H1 (cell line): ENCODE measurements at regions not wholly inside any gene's neighbourhood (a gene's known extent, or its start where the extent isn't known, plus 50 kb on each side); places are given as distances from the start of the nearest gene placed in this dataset.

ENCODE experiments used
- CTCF ChIA-PET: fragments of 300-600 bp; sonication (Branson Sonifier 250); formaldehyde crosslinking; loops from one replicate; lab custom pipeline; 2021; ENCODE audit not compliant: partially characterized antibody; lab: Charles Lee
- POLR2A ChIA-PET: fragments of 300-600 bp; sonication (Branson Sonifier 250); formaldehyde crosslinking; loops from one replicate; lab custom pipeline; 2021; ENCODE audit warnings: inconsistent platforms; ENCODE audit not compliant: partially characterized antibody; lab: Charles Lee
- DNase-seq, 2 experiments: peaks; one replicate each; pipeline versions ENCODE4 v3.0.0 to v3.0.0-alpha.2; 2010 to 2022; ENCODE audit warnings: low spot score in 2 of 2, low read depth in 1 of 2, mixed read lengths in 1 of 2
- FAIRE-seq: peaks from 2 replicates; lab custom pipeline; 2011; peaks lifted over from hg19 to GRCh38; lab: Jason Lieb, UNC
- H2AFZ ChIP-seq: 2 replicates; pipeline ENCODE4 v1.8.1; 2012; ENCODE audit warnings: low read length, inconsistent platforms
- H2AK5ac ChIP-seq: 2 replicates; pipeline ENCODE4 v1.6.1; 2013; ENCODE audit warnings: low read depth, low read length
- H2BK120ac ChIP-seq: replicated peaks from 2 replicates; pipeline ENCODE3; 2013; ENCODE audit warnings: low read depth, low read length, inconsistent platforms
- H2BK12ac ChIP-seq: 2 replicates; pipeline ENCODE4 v1.6.1; 2013; ENCODE audit warnings: low read depth, low read length
- H2BK15ac ChIP-seq: 2 replicates; pipeline ENCODE4 v1.6.1; 2013; ENCODE audit warnings: low read length
- H2BK20ac ChIP-seq: 2 replicates; pipeline ENCODE4 v1.6.1; 2013; ENCODE audit warnings: low read length
- H2BK5ac ChIP-seq: 2 replicates; pipeline ENCODE4 v1.6.1; 2013; ENCODE audit warnings: low read depth, low read length
- H3K14ac ChIP-seq: 2 replicates; pipeline ENCODE4 v1.6.1; 2013; ENCODE audit warnings: inconsistent platforms; ENCODE audit not compliant: insufficient read length
- H3K18ac ChIP-seq: 2 replicates; pipeline ENCODE4 v1.6.1; 2013; ENCODE audit warnings: low read length; ENCODE audit errors: extremely low read depth
- H3K23ac ChIP-seq: 2 replicates; pipeline ENCODE4 v1.6.1; 2013; ENCODE audit warnings: inconsistent platforms; ENCODE audit not compliant: insufficient read length
- H3K23me2 ChIP-seq: 2 replicates; pipeline ENCODE4 v1.6.1; 2013; ENCODE audit warnings: low read depth, low read length
- H3K27ac ChIP-seq: 2 replicates; pipeline ENCODE4 v1.6.1; 2011; ENCODE audit warnings: low read depth, low read length, inconsistent platforms
- H3K27me3 ChIP-seq, 4 experiments: replicated peaks in 1 of 4; 1 replicate in 1 of 4; 2 replicates in 3 of 4; pipeline versions ENCODE4 v1.6.1 to v1.8.1; 2011 to 2013; ENCODE audit warnings: low read length in 3 of 4, mild to moderate bottlenecking in 3 of 4, inconsistent platforms in 2 of 4, mixed read lengths in 2 of 4, moderate library complexity in 1 of 4; ENCODE audit not compliant: control insufficient read depth in 3 of 4, insufficient read depth in 3 of 4; ENCODE audit errors: extremely low read depth in 1 of 4
- H3K36me3 ChIP-seq, 4 experiments: 2 replicates each; pipeline versions ENCODE4 v1.6.1 to v1.8.1; 2011 to 2013; ENCODE audit warnings: mild to moderate bottlenecking in 4 of 4, low read length in 3 of 4, moderate library complexity in 2 of 4, control low read depth in 1 of 4, inconsistent platforms in 1 of 4; ENCODE audit not compliant: insufficient read depth in 4 of 4, control insufficient read depth in 2 of 4
- H3K4ac ChIP-seq: replicated peaks from 2 replicates; pipeline ENCODE3; 2013; ENCODE audit warnings: low read length, low read depth, mixed read lengths, inconsistent platforms; ENCODE audit not compliant: insufficient read length
- H3K4me1 ChIP-seq, 4 experiments: replicated peaks in 1 of 4; 1 replicate in 1 of 4; 2 replicates in 3 of 4; pipeline versions ENCODE4 v1.6.1 to v1.8.1; 2011 to 2013; ENCODE audit warnings: low read length in 3 of 4, inconsistent platforms in 2 of 4, mixed read lengths in 1 of 4; ENCODE audit not compliant: insufficient read depth in 4 of 4, control insufficient read depth in 3 of 4
- H3K4me2 ChIP-seq, 2 experiments: 2 replicates each; pipeline versions ENCODE4 v1.6.1 to v1.8.1; 2011 to 2013; ENCODE audit warnings: low read depth in 2 of 2, low read length in 2 of 2, control low read depth in 1 of 2, inconsistent platforms in 1 of 2, mild to moderate bottlenecking in 1 of 2; ENCODE audit not compliant: insufficient read depth in 1 of 2
- H3K4me3 ChIP-seq, 4 experiments: fragments of 200-600, 300-600 bp in 1 of 4; sonication (generic), shearing (Covaris generic), sonication (Bioruptor Twin) in 1 of 4; 2 replicates each; pipeline versions ENCODE4 v1.5.1 to v1.8.1; 2011 to 2016; ENCODE audit warnings: low read length in 4 of 4, low read depth in 3 of 4, control low read depth in 2 of 4, inconsistent platforms in 2 of 4, mild to moderate bottlenecking in 2 of 4, mixed read lengths in 1 of 4, moderate library complexity in 1 of 4; ENCODE audit not compliant: insufficient read depth in 2 of 4; ENCODE audit errors: extremely low read depth in 1 of 4
- H3K56ac ChIP-seq: replicated peaks from 2 replicates; pipeline ENCODE3; 2013; ENCODE audit warnings: low read depth, mild to moderate bottlenecking, mixed read lengths, low read length, inconsistent platforms; ENCODE audit not compliant: insufficient read length
- H3K79me1 ChIP-seq: 2 replicates; pipeline ENCODE4 v1.6.1; 2013; ENCODE audit warnings: low read depth, low read length, control low read depth
- H3K79me2 ChIP-seq, 2 experiments: 2 replicates each; pipeline versions ENCODE4 v1.6.1 to v1.8.1; 2012 to 2013; ENCODE audit warnings: low read length in 2 of 2, mild to moderate bottlenecking in 2 of 2, inconsistent platforms in 1 of 2; ENCODE audit not compliant: insufficient read depth in 2 of 2, control insufficient read depth in 1 of 2
- H3K9ac ChIP-seq, 4 experiments: replicated peaks in 1 of 4; 1 replicate in 1 of 4; 2 replicates in 3 of 4; pipeline versions ENCODE4 v1.6.1 to v1.8.1; 2011 to 2013; ENCODE audit warnings: low read depth in 3 of 4, low read length in 3 of 4, control low read depth in 2 of 4, mild to moderate bottlenecking in 2 of 4, moderate library complexity in 2 of 4, inconsistent platforms in 1 of 4; ENCODE audit errors: extremely low read depth in 1 of 4
- H3K9me3 ChIP-seq, 2 experiments: 2 replicates each; pipeline versions ENCODE4 v1.6.1 to v1.8.1; 2012 to 2013; ENCODE audit warnings: mild to moderate bottlenecking in 2 of 2, moderate library complexity in 2 of 2, control low read depth in 1 of 2, inconsistent platforms in 1 of 2, low read depth in 1 of 2, low read length in 1 of 2, mixed read lengths in 1 of 2; ENCODE audit not compliant: insufficient read depth in 2 of 2
- H4K20me1 ChIP-seq, 2 experiments: replicated peaks in 1 of 2; 2 replicates each; pipeline versions ENCODE3 to v1.8.1; 2011 to 2013; ENCODE audit warnings: inconsistent platforms in 2 of 2, low read length in 2 of 2, mild to moderate bottlenecking in 1 of 2; ENCODE audit not compliant: insufficient read depth in 2 of 2, control insufficient read depth in 1 of 2
- H4K5ac ChIP-seq: 2 replicates; pipeline ENCODE4 v1.6.1; 2013; ENCODE audit warnings: low read length, low read depth, mixed read lengths, inconsistent platforms; ENCODE audit not compliant: insufficient read length
- H4K8ac ChIP-seq: 2 replicates; pipeline ENCODE4 v1.8.0; 2013; ENCODE audit warnings: mild to moderate bottlenecking, moderate library complexity, low read length, inconsistent platforms; ENCODE audit not compliant: insufficient read depth; ENCODE audit errors: extremely low read depth
- H4K91ac ChIP-seq: replicated peaks from 2 replicates; pipeline ENCODE3; 2013; ENCODE audit warnings: low read length, mixed read lengths, inconsistent platforms; ENCODE audit not compliant: insufficient read length
- CTBP2 ChIP-seq: IDR thresholded peaks from 2 replicates; pipeline ENCODE4 v1.7.0; 2011; ENCODE audit warnings: borderline replicate concordance, mild to moderate bottlenecking, moderate library complexity, mixed read lengths, low read length; ENCODE audit not compliant: insufficient read depth, insufficient read length
- GABPA ChIP-seq: IDR thresholded peaks from 2 replicates; pipeline ENCODE4 v1.6.1; 2011; ENCODE audit warnings: mild to moderate bottlenecking, low read length, moderate library complexity, borderline replicate concordance; ENCODE audit not compliant: insufficient read depth
- HDAC6 ChIP-seq: IDR thresholded peaks from one replicate; pipeline ENCODE4 v1.7.1; 2012; ENCODE audit warnings: low read depth, mild to moderate bottlenecking, inconsistent platforms, low read length, moderate library complexity
- POLR2A ChIP-seq, 2 experiments: IDR thresholded peaks; 1 replicate in 1 of 2; 2 replicates in 1 of 2; pipeline ENCODE4 v1.6.1; 2011; ENCODE audit warnings: low read depth in 2 of 2, low read length in 2 of 2, mild to moderate bottlenecking in 2 of 2; ENCODE audit errors: control extremely low read depth in 1 of 2
- RNF2 ChIP-seq: fragments of 200-900, 300-1000 bp; sonication (generic); IDR thresholded peaks from 2 replicates; pipeline ENCODE4 v1.7.1; 2016; ENCODE audit warnings: borderline replicate concordance, low read depth, mild to moderate bottlenecking, antibody characterized with exemption, low read length; ENCODE audit not compliant: poor library complexity, severe bottlenecking; ENCODE audit errors: missing control alignments
- TBP ChIP-seq: IDR thresholded peaks from 2 replicates; pipeline ENCODE4 v1.6.1; 2011; ENCODE audit warnings: low read depth, low read length, improper control_type of control experiment
- WGBS, 2 experiments: shearing (Covaris generic) in 1 of 2; methylation state at CpG; one replicate each; pipeline versions ENCODE4 v1.1.6 to v1.1.7; 2013 to 2015; ENCODE audit warnings: low lambda C conversion rate in 2 of 2, mixed read lengths in 2 of 2, inconsistent platforms in 1 of 2, low coverage in 1 of 2, missing lambda C conversion rate in 1 of 2; ENCODE audit not compliant: insufficient replicate concordance in 2 of 2, insufficient coverage in 1 of 2, insufficient read length in 1 of 2; ENCODE audit errors: extremely low coverage in 1 of 2, missing lambda C conversion rate in 1 of 2; 5-methylcytosine and 5-hydroxymethylcytosine counted together

- Histone ChIP-seq H3K79me2 (no peaks in the 10 kb centered on the region), H3K23me2 (no peaks in the 10 kb centered on the region), H3K9ac (no peak overlapping the region), H2AK5ac (no peak overlapping the region), H3K4me3 (no peak overlapping the region), H3K9me3 (no peaks in the 10 kb centered on the region), H2BK12ac (no peak overlapping the region), H3K27me3 (no peaks in the 10 kb centered on the region), H4K20me1 (no peaks in the 10 kb centered on the region), H4K91ac (no peak overlapping the region), H2BK120ac (no peak overlapping the region), H3K4me1 (no peaks in the 10 kb centered on the region; a peak in 1 of 7 replicates), H3K79me1 (no peaks in the 10 kb centered on the region), H3K27ac (no peak overlapping the region), H4K5ac (no peak overlapping the region), H2BK5ac (no peak overlapping the region), H3K36me3 (no peaks in the 10 kb centered on the region), H2BK15ac (no peak overlapping the region), H3K4ac (no peak overlapping the region), H4K8ac (no peak overlapping the region), H3K4me2 (no peak overlapping the region), H3K14ac (no peak overlapping the region), H2BK20ac (no peak overlapping the region), H3K18ac (no peak overlapping the region), H3K23ac (no peak overlapping the region), H3K56ac (no peak overlapping the region), H2AFZ (no peak overlapping the region)
- FAIRE-seq = no peak
- DNase-seq = no peak
- 89 to 100% methylated on average over 1 to 3 of the region's 3 CpGs for WGBS, 2 experiments
- ChIA-PET CTCF (interaction anchor here (0.6 to 6.0 kb wide), 3 partner anchors 47 to 472 kb away, joined by 3 to 59 read pairs (median 9); no protein-coding TSS in a partner anchor), POLR2A (no interaction called here)
- TF ChIP-seq TBP = no peak
- TF ChIP-seq HDAC6 = no peak
- no peak for TF ChIP-seq RNF2
- no peak for TF ChIP-seq GABPA
- no peak for TF ChIP-seq POLR2A (IDR thresholded peaks at IDR 0.05; ENCODE audit: control extremely low read depth in 1 of 2, low read depth in 2 of 2, low read length in 2 of 2)
- no peak for TF ChIP-seq CTBP2
Observed at GRCh38 chr10:2974083-2974482, 93.3 kb upstream of the PFKP start.
